ENCODE measurements at regions not wholly inside any gene's neighbourhood (a gene's known extent, or its start where the extent isn't known, plus 50 kb on each side); places are given as distances from the start of the nearest gene placed in this dataset.

DNA sequence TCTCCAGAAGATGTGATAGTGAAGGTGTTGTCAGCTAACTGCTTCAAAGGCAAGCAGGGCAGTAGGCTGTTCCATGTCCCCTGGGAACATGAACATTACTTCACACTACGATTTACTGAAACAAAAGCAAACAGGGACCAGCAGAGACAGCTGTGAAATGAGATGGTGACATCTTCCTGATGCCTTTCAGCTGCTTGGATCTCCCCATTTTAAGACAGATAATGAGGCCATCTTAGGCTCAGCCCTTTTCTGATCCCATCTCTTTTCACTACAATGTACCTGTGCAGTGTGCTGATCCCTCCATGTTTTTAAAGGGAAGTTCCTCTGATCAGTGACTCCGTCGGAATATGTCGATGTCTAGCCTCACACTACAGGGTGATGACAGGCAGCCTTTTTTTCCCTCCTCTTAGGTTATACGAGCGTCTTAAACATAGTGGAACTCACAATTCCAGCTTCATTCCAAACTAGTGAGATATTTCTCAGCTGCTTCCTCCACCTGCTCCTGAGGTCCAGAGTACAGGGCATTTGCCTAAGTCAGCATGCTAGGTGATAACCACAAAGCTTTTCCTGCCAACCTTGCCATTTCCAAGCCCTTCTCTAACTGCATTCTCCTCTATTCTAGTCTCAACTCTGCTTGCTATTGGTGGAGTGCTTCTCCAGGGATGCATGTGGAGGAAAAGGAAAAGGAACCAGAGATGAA is 87.6 kb upstream of the EGLN3 start (continued):
- TF ChIP-seq, protein P1, sequence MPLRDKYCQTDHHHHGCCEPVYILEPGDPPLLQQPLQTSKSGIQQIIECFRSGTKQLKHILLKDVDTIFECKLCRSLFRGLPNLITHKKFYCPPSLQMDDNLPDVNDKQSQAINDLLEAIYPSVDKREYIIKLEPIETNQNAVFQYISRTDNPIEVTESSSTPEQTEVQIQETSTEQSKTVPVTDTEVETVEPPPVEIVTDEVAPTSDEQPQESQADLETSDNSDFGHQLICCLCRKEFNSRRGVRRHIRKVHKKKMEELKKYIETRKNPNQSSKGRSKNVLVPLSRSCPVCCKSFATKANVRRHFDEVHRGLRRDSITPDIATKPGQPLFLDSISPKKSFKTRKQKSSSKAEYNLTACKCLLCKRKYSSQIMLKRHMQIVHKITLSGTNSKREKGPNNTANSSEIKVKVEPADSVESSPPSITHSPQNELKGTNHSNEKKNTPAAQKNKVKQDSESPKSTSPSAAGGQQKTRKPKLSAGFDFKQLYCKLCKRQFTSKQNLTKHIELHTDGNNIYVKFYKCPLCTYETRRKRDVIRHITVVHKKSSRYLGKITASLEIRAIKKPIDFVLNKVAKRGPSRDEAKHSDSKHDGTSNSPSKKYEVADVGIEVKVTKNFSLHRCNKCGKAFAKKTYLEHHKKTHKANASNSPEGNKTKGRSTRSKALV (CRISPR knock-in tag; IDR thresholded peaks at IDR 0.05) = peak; percentile 46; the same call in 1 of the 2 replicates
- TF ChIP-seq ZNF30 (CRISPR knock-in tag; IDR thresholded peaks at IDR 0.05) (no peak), RAD21 (CRISPR knock-in tag; IDR thresholded peaks at IDR 0.05) (no peak), ZNF543 (CRISPR knock-in tag; IDR thresholded peaks at IDR 0.05) (no peak), BATF2 (CRISPR knock-in tag; IDR thresholded peaks at IDR 0.05) (no peak), AKAP8 (CRISPR knock-in tag; IDR thresholded peaks at IDR 0.05) (no peak), ZNF749 (CRISPR knock-in tag; IDR thresholded peaks at IDR 0.05; ENCODE audit: borderline replicate concordance) (no peak), SOX5 (CRISPR knock-in tag; IDR thresholded peaks at IDR 0.05; ENCODE audit: borderline replicate concordance) (peak; percentile 74), RFX5 (IDR thresholded peaks at IDR 0.05; ENCODE audit: low read depth, low read length) (no peak), ESRRA (CRISPR knock-in tag; IDR thresholded peaks at IDR 0.05; ENCODE audit: low read depth) (peak; percentile 62; the same call in 1 of the 2 replicates), ZNF670 (CRISPR knock-in tag; IDR thresholded peaks at IDR 0.05; ENCODE audit: borderline replicate concordance) (no peak), NAIF1 (CRISPR knock-in tag; IDR thresholded peaks at IDR 0.05; ENCODE audit: borderline replicate concordance) (no peak), ATF7-NPFF (CRISPR knock-in tag; IDR thresholded peaks at IDR 0.05; ENCODE audit: low read depth) (no peak), TCF7L2 (IDR thresholded peaks at IDR 0.05; ENCODE audit: low read depth, low read length) (no peak), SRSF9 (IDR thresholded peaks at IDR 0.05; ENCODE audit: borderline replicate concordance, insufficient read depth, low read depth, low read length, poor library complexity, severe bottlenecking) (no peak), WIZ (CRISPR knock-in tag; IDR thresholded peaks at IDR 0.05) (no peak), ZFP1 (CRISPR knock-in tag; IDR thresholded peaks at IDR 0.05) (no peak), SPEN (CRISPR knock-in tag; IDR thresholded peaks at IDR 0.05; ENCODE audit: low read depth) (0 out of 2 replicates have a peak, but pooled peaks have one; percentile 21), ZNF737 (CRISPR knock-in tag; IDR thresholded peaks at IDR 0.05; ENCODE audit: borderline replicate concordance) (no peak), FOXK1 (CRISPR knock-in tag; IDR thresholded peaks at IDR 0.05; ENCODE audit: borderline replicate concordance, low read depth) (peak; percentile 53; the same call in 1 of the 2 replicates), EHMT2 (IDR thresholded peaks at IDR 0.05; ENCODE audit: borderline replicate concordance, low read depth, low read length) (no peak; the same call in 1 of the 2 replicates), ZNF781 (CRISPR knock-in tag; IDR thresholded peaks at IDR 0.05; ENCODE audit: borderline replicate concordance, not compliant biosample characterization) (no peak)
- TF ChIP-seq, protein P2, sequence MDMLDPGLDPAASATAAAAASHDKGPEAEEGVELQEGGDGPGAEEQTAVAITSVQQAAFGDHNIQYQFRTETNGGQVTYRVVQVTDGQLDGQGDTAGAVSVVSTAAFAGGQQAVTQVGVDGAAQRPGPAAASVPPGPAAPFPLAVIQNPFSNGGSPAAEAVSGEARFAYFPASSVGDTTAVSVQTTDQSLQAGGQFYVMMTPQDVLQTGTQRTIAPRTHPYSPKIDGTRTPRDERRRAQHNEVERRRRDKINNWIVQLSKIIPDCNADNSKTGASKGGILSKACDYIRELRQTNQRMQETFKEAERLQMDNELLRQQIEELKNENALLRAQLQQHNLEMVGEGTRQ (IDR thresholded peaks at IDR 0.05; ENCODE audit: low read depth, low read length) = no peak
- TF ChIP-seq, protein P2 (CRISPR knock-in tag; IDR thresholded peaks at IDR 0.05; ENCODE audit: borderline replicate concordance) = no peak
- TF ChIP-seq, protein P3, sequence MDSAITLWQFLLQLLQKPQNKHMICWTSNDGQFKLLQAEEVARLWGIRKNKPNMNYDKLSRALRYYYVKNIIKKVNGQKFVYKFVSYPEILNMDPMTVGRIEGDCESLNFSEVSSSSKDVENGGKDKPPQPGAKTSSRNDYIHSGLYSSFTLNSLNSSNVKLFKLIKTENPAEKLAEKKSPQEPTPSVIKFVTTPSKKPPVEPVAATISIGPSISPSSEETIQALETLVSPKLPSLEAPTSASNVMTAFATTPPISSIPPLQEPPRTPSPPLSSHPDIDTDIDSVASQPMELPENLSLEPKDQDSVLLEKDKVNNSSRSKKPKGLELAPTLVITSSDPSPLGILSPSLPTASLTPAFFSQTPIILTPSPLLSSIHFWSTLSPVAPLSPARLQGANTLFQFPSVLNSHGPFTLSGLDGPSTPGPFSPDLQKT (CRISPR knock-in tag; IDR thresholded peaks at IDR 0.05; ENCODE audit: borderline replicate concordance) = no peak

Measured in HepG2 (cell line).